Cardiac fibroblast (primary cell): ENCODE measurements at regions not wholly inside any gene's neighbourhood (a gene's known extent, or its start where the extent isn't known, plus 50 kb on each side); places are given as distances from the start of the nearest gene placed in this dataset.

ENCODE experiments used
- DNase-seq, 2 donors: peaks; one replicate each; pipeline versions ENCODE4 v3.0.0 to v3.0.0-alpha.2; 2010; ENCODE audit warnings: low read depth in 2 of 2
- H3K4me3 ChIP-seq, 2 donors: replicated peaks in 1 of 2; 1 replicate in 1 of 2; 2 replicates in 1 of 2; pipeline ENCODE4 v1.5.1; 2011; ENCODE audit warnings: low read depth in 2 of 2, low read length in 2 of 2, mild to moderate bottlenecking in 2 of 2, moderate library complexity in 1 of 2
- TF ChIP-seq, protein P1 (sequence below): IDR thresholded peaks from one replicate; pipeline ENCODE4 v1.5.1; 2011; ENCODE audit warnings: low read depth, mild to moderate bottlenecking, low read length, inconsistent platforms

DNA sequence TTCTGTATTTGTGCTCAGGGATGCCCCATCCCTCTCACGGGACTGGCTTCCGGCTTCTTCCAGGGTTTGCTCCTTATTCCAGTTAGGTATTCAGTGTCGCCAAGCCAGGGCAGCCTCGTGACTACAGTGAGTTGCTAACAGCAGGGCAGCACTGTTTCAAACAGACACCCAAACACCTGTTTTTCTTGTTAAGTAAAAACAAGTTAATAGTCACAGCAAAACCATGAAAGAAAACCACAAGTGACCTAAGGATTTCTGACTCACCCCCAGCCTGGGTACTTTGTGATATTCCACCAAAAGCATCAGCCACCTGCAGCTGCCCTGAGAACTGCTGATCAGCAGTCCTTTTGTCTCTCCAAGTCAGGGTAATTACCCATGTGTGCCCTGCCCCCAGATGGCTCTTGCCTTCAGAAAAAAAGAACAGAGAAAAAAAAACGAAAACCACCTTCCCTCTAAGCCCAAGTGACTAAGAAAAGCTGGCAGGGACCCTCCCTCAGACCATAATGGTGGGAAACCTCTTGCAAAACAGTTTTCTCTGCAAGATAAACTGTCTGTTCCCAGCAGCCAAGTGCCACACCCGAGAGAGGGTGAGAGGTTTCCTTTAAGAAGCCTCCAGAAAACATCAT, 178.2 kb downstream of the ANAPC1 start:
- peak; percentile 72 to 94 for DNase-seq
- no peak overlapping the region for H3K4me3 ChIP-seq
- TF ChIP-seq, protein P1, sequence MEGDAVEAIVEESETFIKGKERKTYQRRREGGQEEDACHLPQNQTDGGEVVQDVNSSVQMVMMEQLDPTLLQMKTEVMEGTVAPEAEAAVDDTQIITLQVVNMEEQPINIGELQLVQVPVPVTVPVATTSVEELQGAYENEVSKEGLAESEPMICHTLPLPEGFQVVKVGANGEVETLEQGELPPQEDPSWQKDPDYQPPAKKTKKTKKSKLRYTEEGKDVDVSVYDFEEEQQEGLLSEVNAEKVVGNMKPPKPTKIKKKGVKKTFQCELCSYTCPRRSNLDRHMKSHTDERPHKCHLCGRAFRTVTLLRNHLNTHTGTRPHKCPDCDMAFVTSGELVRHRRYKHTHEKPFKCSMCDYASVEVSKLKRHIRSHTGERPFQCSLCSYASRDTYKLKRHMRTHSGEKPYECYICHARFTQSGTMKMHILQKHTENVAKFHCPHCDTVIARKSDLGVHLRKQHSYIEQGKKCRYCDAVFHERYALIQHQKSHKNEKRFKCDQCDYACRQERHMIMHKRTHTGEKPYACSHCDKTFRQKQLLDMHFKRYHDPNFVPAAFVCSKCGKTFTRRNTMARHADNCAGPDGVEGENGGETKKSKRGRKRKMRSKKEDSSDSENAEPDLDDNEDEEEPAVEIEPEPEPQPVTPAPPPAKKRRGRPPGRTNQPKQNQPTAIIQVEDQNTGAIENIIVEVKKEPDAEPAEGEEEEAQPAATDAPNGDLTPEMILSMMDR, result no peak

DNA sequence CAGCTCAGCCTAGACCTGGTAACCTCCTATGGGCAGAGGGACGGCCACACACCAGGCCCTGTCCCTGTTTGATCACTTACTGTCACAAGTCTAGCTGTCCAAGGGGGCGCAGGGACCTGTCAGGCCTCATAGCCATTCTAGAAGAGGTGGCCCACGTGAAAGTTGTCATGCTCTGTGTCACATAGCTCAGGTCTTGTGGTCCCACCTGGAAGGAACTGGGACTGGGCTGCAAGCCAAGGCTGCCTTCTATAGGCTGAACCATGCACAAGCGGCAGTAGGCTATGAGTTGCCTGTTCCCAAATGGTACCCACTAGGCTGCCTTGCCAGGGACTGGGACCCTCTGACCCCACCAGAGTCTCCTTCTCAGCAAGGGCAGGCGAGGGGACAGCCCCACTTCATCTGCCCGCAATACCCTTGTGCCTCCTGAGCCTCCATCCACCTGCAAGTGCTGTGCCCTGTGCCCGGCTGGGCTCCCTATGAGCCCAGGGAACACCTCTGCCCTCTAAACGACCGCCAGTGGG, 177.5 kb downstream of the ANAPC1 start:
- DNase-seq, result no peak
- no peak overlapping the region for H3K4me3 ChIP-seq
- TF ChIP-seq, protein P1, result no peak

DNA sequence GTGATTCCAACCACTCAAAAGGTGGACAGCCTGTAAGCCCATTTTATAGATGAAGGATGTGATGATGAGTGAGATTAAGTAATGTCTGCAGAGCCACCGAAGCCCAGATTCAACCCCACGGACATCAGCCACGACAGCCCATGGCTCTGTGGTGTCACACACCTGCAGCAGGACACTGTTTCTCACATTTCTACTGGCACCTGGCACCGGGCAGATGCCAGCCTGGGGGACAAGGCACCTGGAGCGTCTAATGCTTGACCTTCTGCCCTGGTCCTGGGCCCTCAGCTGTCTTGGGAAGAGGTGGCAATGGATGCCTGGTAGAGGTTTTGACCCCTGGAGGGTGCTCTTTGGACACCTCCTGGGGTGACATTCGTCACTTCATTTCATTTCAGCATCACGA, 176.3 kb downstream of the ANAPC1 start:
- no peak for DNase-seq
- H3K4me3 ChIP-seq, result no peak overlapping the region
- TF ChIP-seq, protein P1, result no peak

DNA sequence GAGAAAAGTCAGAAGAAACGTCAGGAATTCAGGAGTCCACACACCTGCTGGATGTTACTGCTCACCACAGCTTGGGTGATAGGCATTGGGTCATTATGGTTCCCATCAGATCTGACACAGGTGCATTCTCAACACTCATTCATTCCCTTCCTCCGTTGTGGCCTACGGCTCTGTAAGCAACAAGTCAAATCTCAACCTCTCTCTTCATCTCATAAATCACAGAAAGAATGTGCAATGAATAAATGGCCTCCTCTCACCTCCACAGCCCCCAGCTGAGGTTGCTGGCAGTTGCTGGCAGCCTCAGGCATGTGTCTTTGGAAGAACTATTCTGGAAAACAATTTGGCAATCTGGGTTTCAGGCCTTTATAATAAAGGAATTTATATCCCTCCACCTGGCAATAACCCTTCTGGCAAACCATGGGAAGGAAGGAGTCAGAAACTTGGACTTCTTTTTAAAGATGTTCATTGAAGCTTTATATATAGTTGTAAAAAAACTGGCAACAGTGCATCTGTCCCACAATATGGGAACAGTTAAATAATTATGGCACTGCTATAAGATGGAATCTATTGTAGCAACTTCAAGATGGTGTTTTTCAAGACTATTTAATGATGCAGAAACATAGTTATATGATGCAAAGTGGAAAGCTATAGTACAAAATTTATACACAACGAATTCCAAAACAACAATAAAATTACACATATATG, 175.4 kb downstream of the ANAPC1 start:
- no peak for DNase-seq
- H3K4me3 ChIP-seq, result no peak overlapping the region
- TF ChIP-seq, protein P1, result no peak

DNA sequence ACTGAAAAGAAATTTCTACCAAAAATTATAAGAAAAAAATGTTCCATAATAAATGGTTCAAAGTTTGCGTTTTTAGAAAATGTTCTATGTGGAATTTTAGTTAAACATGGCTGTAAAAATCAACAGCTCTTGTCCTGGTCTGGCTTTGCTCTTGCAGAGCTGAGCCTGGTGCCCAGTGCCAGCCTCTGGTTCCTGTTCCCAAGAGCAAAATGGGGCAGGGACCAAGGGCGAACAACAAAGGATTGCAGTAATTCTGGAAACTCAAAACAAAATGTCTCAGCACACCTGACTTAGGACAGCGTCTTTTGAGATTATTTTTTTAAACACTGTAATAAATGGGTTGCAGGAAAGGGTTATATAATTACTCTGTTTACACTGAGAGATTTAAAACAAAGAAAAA, 174.7 kb downstream of the ANAPC1 start:
- TF ChIP-seq, protein P1, result no peak
- H3K4me3 ChIP-seq, result no peak overlapping the region
- no peak for DNase-seq

DNA sequence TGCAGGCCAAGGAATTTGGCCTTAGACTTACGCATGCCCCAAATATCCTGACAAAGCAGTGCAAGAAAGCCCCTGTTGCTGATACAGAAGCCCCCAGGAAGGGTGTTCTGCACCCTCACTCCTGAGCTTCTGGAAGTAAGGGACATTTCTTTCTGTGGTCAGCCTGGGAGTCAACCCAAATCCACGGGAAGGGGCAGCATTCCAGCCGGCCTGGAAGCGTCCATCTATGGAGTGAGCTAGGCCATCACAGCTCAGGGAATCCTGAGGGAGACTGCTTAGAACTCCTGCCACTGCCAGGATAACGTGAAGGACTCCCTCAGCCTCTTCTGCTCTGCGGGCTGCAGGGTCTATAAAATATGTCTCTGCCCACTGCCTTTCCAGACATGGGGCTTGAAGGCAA, 173.9 kb downstream of the ANAPC1 start:
- H3K4me3 ChIP-seq, result no peak overlapping the region
- TF ChIP-seq, protein P1, result no peak
- DNase-seq, result no peak

DNA sequence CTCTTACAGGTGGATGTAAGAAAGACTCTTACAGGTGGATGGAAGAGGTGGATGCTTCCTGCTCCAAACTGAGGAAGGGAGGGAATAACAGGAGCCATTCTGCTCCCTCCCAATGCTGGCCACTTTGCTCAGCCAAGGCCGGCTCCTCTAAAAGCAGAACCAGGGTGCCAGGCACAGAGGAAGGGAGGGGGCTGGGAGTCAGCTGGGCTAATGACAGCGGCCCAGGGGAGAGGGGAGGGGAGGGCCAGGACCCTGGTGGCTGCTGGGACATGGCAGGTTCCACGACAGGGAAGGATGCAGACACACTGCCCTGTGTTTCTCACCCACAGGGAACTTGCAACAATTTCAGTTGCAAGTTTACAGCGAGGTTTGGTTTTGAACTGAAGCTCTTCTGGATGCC, 173.4 kb downstream of the ANAPC1 start:
- TF ChIP-seq, protein P1, result no peak
- no peak for DNase-seq
- H3K4me3 ChIP-seq, result no peak overlapping the region
